AG20443 (cell line): ENCODE measurements at regions not wholly inside any gene's neighbourhood (a gene's known extent, or its start where the extent isn't known, plus 50 kb on each side); places are given as distances from the start of the nearest gene placed in this dataset.
A peak's percentile ranks its signal among the peaks of the same experiment; 100 is the strongest.
"Not testable (repeated sequence)": the region's sequence is repeated elsewhere in the genome, so short reads cannot be mapped to it uniquely, and the experiment has no call there.

ENCODE experiments used
- DNase-seq: peaks from one replicate; pipeline ENCODE4 v3.0.0; 2012; ENCODE audit warnings: low spot score, mixed read lengths

DNA sequence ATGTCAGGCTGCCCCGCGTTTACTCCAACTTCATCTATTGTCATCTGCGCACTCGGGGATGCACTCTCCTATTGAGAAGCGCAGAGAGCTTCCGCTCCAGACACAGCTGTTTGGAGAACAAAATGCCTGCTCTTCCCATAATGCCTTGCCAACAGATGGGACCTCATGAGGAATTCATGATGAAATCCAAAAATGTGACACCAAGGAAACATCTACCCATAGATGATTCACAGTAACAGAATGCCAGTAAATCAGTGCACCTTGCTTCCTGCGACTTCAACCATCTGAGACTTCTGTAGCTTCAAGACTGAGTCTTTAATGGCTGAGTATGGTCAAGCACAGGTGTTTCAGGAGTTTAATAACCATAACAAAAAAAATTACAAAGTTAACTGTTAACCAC lies 1144.9 kb upstream of the GOT2 start:
- no peak for DNase-seq

- no peak for DNase-seq
Observed at GRCh38 chr16:59878479-59878878, 1144.4 kb upstream of the GOT2 start.

GRCh38 chr16:59864981-59865666 lies 1131.0 kb upstream of the GOT2 start:
- DNase-seq = no peak

GRCh38 chr16:59859676-59860402 lies 1125.7 kb upstream of the GOT2 start:
- peak; percentile 44 for DNase-seq

DNA sequence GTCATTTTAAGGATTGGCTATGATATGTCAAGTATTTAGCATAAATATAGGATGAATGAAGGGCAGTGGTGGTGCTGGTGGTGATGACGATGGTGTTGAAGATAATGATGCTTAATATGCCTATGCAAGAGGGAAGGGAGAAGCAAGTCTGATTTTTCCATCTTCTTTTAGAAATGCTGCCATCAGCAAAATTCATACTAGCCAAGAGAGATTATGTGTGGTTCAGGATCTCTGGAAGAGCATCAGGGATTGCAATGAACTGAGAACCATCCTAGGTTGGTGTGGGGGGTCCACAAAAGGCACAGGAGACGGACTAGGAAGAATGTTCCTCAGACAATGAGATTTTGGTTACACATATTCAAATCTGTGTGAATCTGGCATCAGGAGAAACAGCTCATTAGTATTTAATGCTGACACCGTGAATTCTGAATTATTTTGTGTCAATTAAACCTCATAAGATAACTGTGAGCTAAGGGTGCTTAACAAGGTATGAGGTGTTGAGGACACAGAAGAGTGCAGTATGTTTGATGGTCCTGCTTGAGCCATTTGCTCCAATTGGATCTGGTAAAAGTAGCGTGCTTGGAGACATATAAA lies 1120.8 kb upstream of the GOT2 start:
- no peak for DNase-seq

GRCh38 chr16:59849716-59850115 lies 1115.6 kb upstream of the GOT2 start:
- no peak for DNase-seq

GRCh38 chr16:59848296-59848695 lies 1114.2 kb upstream of the GOT2 start:
- no peak for DNase-seq

GRCh38 chr16:59840169-59840568 lies 1106.1 kb upstream of the GOT2 start:
- no peak for DNase-seq

DNA sequence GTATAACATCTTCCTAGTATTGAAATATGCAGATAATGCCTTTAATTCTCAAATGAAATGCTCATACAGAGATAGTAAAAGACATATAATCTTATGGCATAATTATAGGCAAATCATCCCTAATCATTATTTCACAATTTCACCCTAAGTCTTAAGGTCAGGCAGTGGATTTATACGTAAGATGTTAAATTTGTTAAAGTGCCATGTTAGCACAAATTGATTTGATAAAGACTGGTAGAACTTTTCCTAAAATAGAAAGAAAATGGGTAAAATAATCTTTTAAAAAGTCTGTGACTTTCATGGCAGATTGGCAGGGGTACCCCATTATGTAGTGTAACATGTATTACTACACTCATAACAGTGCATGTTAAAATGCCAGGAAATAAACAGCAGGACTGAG lies 1092.7 kb upstream of the GOT2 start:
- DNase-seq = no peak

DNA sequence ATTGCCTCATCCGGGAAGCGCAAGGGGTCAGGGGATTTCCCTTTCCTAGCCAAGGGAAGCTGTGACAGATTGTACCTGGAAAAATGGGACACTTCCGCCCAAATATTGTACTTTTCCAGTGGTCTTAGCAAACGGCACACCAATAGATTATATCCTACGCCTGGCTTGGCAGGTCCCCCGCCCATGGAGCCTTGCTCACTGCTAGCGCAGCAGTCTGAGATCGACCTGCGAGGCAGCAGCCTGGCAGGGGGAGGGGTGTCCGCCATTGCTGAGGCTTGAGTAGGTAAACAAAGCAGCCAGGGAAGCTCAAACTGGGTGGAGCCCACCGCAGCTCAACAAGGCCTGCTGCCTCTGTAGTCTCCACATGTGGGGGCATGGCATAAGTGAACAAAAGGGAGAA lies 1075.4 kb upstream of the GOT2 start:
- DNase-seq = not testable (repeated sequence)

DNA sequence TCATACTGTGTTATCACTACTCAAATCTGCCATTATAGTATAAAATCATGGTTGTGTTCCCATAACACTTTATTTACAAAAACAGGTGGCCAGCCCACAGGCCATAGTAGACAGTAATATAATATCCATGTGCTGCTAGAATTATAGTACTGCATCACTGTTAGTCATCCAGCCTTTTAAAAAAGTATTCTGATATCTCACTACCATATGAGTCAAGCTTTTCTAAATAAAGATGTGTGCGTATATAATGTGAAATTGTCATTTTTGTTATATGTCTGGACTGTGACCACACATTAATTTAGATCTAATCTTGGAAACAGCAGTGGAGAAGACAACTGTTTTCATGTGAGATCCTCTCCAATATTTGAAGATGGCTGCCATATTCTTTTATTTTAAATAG lies 1049.1 kb upstream of the GOT2 start:
- peak; percentile 10 for DNase-seq

- DNase-seq = no peak
Observed at GRCh38 chr16:59773330-59773729, 1039.2 kb upstream of the GOT2 start.

- DNase-seq = no peak
Observed at GRCh38 chr16:59759296-59759695, 1025.2 kb upstream of the GOT2 start.

GRCh38 chr16:59758848-59759247 lies 1024.7 kb upstream of the GOT2 start:
- no peak for DNase-seq

DNA sequence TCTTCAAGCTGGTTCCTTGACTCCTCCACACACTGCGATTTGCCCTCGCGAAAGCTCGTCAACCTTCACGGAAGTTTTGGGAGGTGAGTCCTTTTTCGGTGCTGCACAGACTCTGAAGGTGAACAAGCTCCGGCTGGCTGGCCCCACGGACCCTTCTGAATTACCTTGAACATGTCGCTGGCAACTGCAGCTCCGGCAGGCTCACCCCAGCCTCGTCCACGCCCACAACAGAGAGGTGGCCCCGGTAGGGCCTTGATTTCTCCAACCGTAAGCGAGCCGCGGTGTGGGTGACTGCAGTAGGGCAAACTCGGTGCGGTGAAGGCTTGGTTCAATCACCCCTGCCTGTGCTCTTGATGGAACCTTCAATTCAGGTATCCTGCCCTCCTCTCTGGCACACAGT lies 1020.7 kb upstream of the GOT2 start:
- DNase-seq = no peak

GRCh38 chr16:59749662-59750336 lies 1015.7 kb upstream of the GOT2 start:
- DNase-seq = no peak

DNA sequence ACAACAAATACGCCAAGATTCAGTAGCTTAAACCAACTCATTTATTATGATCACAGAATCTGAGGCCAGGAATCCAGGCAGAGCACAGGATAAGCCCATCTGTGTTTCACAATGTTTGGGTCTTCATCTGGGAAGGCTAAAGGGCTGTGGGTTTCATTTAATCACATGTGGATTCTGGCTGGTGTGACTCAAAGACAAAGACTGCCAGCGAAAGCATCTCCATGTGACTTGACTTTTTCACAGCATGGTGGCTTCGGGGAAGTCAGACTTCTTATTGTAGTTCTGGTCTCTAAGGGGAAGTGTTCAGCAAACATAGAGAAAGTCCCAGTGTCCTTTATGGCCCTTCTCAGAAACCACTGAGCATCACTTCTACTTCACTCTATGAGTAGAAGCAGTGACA lies 1014.4 kb upstream of the GOT2 start:
- DNase-seq = no peak

- no peak for DNase-seq
Observed at GRCh38 chr16:59743504-59743903, 1009.4 kb upstream of the GOT2 start.

DNA sequence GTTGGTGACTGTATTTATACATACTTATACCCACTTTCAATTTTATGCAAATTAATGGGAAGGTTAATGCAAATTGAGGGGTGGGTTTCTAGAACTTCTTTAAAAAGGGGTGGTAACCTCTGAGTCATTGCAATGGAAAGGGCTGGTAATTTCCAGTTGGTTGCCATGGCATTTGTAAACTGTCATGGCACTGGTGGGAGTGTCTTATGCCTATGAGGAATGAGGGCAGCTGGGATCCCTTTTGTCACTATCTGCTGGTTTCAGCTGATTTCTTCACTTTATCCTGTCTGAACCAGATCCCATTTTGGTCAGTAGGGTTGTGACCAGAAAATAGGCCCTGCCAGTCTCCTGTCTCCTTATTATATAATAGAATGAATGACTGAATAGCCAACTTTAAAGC lies 1006.7 kb upstream of the GOT2 start:
- no peak for DNase-seq

DNA sequence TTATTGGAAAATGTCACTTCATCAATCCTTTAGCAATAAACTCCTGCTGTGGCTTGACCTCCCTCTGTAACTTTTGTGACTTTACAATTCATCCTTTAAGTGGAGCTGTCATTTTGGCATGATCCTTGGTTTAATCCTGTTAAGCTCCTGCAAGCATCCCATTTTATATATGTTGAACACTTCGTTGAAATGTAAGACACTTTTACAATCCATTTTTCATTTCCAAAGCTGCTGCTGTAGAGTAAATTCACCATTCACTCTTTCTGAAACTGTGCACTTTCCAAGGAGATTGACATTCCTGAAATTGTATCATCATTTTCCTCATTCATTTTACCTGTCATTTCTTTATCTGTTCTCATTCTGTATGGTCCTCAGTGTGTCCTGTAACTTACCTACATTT lies 1003.2 kb upstream of the GOT2 start:
- no peak for DNase-seq

GRCh38 chr16:59733321-59733720 lies 999.2 kb upstream of the GOT2 start:
- no peak for DNase-seq

DNA sequence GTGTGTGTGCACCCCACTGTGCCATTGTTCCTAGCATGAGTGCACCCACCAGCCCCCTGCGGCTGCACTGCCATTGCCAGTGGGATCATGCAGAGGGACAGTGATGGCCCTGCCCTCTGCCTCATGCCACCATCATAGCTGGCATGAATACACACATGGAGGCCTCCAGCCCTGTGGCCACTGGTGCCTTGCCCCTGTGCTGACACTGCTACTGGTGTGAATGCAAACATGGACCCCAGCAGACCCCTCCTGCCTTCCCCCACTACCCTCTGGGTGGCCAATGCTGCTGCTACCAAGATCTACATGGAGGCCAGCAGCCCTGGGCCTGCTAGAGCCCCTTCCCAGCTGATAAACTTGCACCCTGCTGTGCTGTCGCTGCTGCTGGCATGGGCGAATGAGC lies 995.5 kb upstream of the GOT2 start:
- DNase-seq = no peak

GRCh38 chr16:59719121-59719520 lies 985.0 kb upstream of the GOT2 start:
- DNase-seq = peak; percentile 31
